ENCODE measurements at regions not wholly inside any gene's neighbourhood (a gene's known extent, or its start where the extent isn't known, plus 50 kb on each side); places are given as distances from the start of the nearest gene placed in this dataset.

DNA sequence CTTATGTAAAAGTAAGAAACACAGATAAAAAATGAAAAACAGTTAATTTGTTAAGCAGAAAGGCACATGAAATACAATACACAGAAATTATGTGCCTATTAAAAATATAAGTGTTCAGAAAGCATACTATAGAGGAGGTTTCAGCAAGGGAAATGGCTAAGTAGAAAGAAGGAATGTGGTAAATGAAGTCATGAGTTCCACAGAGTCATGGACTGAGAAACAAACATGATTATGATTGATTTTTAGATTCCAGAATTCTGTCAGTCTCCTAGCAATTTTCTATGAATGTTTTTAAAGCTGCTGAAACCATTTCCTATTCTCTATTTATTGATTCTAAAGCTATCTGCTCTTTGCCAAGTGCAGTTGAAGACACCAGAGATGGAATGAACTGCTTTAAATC is 1398.4 kb downstream of the ARAP2 start:
- no peak for TF ChIP-seq CREB1 (IDR thresholded peaks at IDR 0.05; ENCODE audit: low read depth)
- TF ChIP-seq FOXM1 (IDR thresholded peaks at IDR 0.05; ENCODE audit: borderline replicate concordance, low read depth): no peak
- no peak for TF ChIP-seq TCF12 (IDR thresholded peaks at IDR 0.05; ENCODE audit: low read depth)

DNA sequence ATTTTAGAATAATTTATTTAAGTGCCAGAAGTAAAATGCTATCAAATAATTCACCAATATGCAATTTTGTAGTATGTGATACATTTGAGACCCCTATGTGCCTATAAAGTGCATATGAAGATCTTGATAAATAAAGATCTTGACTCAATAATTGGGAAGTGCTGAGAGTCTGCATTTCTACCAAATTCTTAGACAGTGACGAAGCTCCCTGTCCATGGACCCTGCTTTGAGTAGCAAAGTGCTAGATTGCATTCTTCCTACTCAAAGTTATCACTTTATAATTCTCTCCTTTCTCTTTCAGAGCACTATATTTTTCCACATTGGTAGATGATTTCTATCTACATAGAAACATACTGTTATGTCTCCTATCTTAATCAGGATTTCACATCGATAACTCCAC is 1393.9 kb downstream of the ARAP2 start:
- TF ChIP-seq TEAD4 (IDR thresholded peaks at IDR 0.05): no peak

DNA sequence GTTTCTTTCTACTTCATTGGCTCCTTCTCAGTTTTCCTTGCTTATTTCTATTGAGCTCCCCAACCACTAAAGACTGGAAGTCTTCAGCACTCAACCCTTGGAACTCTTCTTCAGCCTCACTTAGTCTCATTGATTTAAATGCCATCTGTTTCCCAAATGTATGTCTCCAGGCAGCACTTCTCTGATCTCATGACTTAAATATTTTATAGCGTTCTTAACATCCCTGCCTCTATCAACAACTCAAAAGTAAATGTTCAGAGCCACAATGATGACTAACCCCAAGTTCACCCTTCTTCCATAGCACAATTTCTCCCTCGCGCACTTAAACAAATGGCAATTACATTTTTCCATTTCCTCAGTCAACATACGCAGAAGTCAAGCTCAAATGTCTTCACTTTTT is 1393.3 kb downstream of the ARAP2 start:
- TF ChIP-seq TCF12 (IDR thresholded peaks at IDR 0.05; ENCODE audit: low read depth): no peak
- TF ChIP-seq YY1 (IDR thresholded peaks at IDR 0.05; ENCODE audit: low read depth): no peak
- no peak for TF ChIP-seq TEAD4 (IDR thresholded peaks at IDR 0.05)
- TF ChIP-seq, protein P1, sequence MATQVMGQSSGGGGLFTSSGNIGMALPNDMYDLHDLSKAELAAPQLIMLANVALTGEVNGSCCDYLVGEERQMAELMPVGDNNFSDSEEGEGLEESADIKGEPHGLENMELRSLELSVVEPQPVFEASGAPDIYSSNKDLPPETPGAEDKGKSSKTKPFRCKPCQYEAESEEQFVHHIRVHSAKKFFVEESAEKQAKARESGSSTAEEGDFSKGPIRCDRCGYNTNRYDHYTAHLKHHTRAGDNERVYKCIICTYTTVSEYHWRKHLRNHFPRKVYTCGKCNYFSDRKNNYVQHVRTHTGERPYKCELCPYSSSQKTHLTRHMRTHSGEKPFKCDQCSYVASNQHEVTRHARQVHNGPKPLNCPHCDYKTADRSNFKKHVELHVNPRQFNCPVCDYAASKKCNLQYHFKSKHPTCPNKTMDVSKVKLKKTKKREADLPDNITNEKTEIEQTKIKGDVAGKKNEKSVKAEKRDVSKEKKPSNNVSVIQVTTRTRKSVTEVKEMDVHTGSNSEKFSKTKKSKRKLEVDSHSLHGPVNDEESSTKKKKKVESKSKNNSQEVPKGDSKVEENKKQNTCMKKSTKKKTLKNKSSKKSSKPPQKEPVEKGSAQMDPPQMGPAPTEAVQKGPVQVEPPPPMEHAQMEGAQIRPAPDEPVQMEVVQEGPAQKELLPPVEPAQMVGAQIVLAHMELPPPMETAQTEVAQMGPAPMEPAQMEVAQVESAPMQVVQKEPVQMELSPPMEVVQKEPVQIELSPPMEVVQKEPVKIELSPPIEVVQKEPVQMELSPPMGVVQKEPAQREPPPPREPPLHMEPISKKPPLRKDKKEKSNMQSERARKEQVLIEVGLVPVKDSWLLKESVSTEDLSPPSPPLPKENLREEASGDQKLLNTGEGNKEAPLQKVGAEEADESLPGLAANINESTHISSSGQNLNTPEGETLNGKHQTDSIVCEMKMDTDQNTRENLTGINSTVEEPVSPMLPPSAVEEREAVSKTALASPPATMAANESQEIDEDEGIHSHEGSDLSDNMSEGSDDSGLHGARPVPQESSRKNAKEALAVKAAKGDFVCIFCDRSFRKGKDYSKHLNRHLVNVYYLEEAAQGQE (IDR thresholded peaks at IDR 0.05; ENCODE audit: low read depth): no peak
- TF ChIP-seq NFIC (IDR thresholded peaks at IDR 0.05): no peak
- TF ChIP-seq CEBPB (IDR thresholded peaks at IDR 0.05): no peak
- no peak for TF ChIP-seq ZBTB7A (IDR thresholded peaks at IDR 0.05; ENCODE audit: low read depth)
- no peak for TF ChIP-seq TAF1 (IDR thresholded peaks at IDR 0.05; ENCODE audit: low read depth)
- TF ChIP-seq EP300 (IDR thresholded peaks at IDR 0.05; ENCODE audit: borderline replicate concordance): no peak
- no peak for TF ChIP-seq FOXM1 (IDR thresholded peaks at IDR 0.05; ENCODE audit: borderline replicate concordance, low read depth)
- no peak for TF ChIP-seq EGR1 (IDR thresholded peaks at IDR 0.05)
- TF ChIP-seq, protein P2, sequence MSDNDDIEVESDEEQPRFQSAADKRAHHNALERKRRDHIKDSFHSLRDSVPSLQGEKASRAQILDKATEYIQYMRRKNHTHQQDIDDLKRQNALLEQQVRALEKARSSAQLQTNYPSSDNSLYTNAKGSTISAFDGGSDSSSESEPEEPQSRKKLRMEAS (IDR thresholded peaks at IDR 0.05): no peak
- TF ChIP-seq, protein P3, sequence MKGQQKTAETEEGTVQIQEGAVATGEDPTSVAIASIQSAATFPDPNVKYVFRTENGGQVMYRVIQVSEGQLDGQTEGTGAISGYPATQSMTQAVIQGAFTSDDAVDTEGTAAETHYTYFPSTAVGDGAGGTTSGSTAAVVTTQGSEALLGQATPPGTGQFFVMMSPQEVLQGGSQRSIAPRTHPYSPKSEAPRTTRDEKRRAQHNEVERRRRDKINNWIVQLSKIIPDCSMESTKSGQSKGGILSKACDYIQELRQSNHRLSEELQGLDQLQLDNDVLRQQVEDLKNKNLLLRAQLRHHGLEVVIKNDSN (IDR thresholded peaks at IDR 0.05): no peak
- no peak for TF ChIP-seq CREB1 (IDR thresholded peaks at IDR 0.05; ENCODE audit: low read depth)
- no peak for TF ChIP-seq RAD21 (IDR thresholded peaks at IDR 0.05; ENCODE audit: low read depth)

GRCh38 chr4:34851411-34851810 is 1392.9 kb downstream of the ARAP2 start:
- TF ChIP-seq TAF1 (IDR thresholded peaks at IDR 0.05; ENCODE audit: low read depth): no peak
- no peak for TF ChIP-seq EP300 (IDR thresholded peaks at IDR 0.05; ENCODE audit: borderline replicate concordance)
- TF ChIP-seq NFIC (IDR thresholded peaks at IDR 0.05): no peak
- no peak for TF ChIP-seq CREB1 (IDR thresholded peaks at IDR 0.05; ENCODE audit: low read depth)
- TF ChIP-seq, protein P1 (IDR thresholded peaks at IDR 0.05; ENCODE audit: low read depth): no peak

- TF ChIP-seq RAD21 (IDR thresholded peaks at IDR 0.05; ENCODE audit: low read depth) (no peak), NFIC (IDR thresholded peaks at IDR 0.05) (no peak), EGR1 (IDR thresholded peaks at IDR 0.05) (no peak), CREB1 (IDR thresholded peaks at IDR 0.05; ENCODE audit: low read depth) (no peak), YY1 (IDR thresholded peaks at IDR 0.05; ENCODE audit: low read depth) (no peak), CEBPB (IDR thresholded peaks at IDR 0.05) (no peak), EP300 (IDR thresholded peaks at IDR 0.05; ENCODE audit: borderline replicate concordance) (no peak)
- TF ChIP-seq, protein P1 (IDR thresholded peaks at IDR 0.05; ENCODE audit: low read depth): no peak
- TF ChIP-seq, protein P2 (IDR thresholded peaks at IDR 0.05): no peak
These were observed 1389.9 kb downstream of the ARAP2 start for GRCh38 chr4:34854451-34854850.

DNA sequence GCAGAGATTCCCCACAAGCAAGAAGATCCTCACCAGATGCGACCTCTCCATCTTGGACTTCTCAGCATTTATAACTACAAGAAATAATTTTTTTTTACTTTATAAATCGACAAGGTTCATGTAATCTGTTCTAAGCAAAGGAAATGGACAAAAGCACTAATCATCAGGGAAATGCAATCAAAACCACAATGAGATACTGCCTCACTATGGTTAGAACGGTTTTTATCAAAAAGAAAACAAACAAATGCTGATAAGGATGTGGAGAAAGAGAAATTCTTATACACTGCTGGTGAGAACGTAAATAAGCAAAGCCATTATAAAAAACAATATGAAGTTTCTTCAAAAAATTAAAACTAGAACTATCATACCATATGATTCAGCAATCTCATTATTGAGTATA is 1382.6 kb downstream of the ARAP2 start:
- TF ChIP-seq, protein P2 (IDR thresholded peaks at IDR 0.05): no peak
- TF ChIP-seq, protein P1 (IDR thresholded peaks at IDR 0.05; ENCODE audit: low read depth): no peak
- TF ChIP-seq RAD21 (IDR thresholded peaks at IDR 0.05; ENCODE audit: low read depth) (no peak), CREB1 (IDR thresholded peaks at IDR 0.05; ENCODE audit: low read depth) (no peak), TEAD4 (IDR thresholded peaks at IDR 0.05) (no peak), TAF1 (IDR thresholded peaks at IDR 0.05; ENCODE audit: low read depth) (no peak), ZBTB7A (IDR thresholded peaks at IDR 0.05; ENCODE audit: low read depth) (no peak), TCF12 (IDR thresholded peaks at IDR 0.05; ENCODE audit: low read depth) (no peak), FOXM1 (IDR thresholded peaks at IDR 0.05; ENCODE audit: borderline replicate concordance, low read depth) (no peak), EP300 (IDR thresholded peaks at IDR 0.05; ENCODE audit: borderline replicate concordance) (no peak), EGR1 (IDR thresholded peaks at IDR 0.05) (no peak), NFIC (IDR thresholded peaks at IDR 0.05) (no peak), YY1 (IDR thresholded peaks at IDR 0.05; ENCODE audit: low read depth) (no peak), CEBPB (IDR thresholded peaks at IDR 0.05) (no peak)
- TF ChIP-seq, protein P3 (IDR thresholded peaks at IDR 0.05): no peak
